Activated CD8-positive, alpha-beta memory T cell treated with anti-CD3 and anti-CD28 coated beads, Interleukin-2, amount 50 U/mL, for 24 hours (primary cell): ENCODE measurements at regions not wholly inside any gene's neighbourhood (a gene's known extent, or its start where the extent isn't known, plus 50 kb on each side); places are given as distances from the start of the nearest gene placed in this dataset.
"Not testable (repeated sequence)": the region's sequence is repeated elsewhere in the genome, so short reads cannot be mapped to it uniquely, and the experiment has no call there.

Experiments used
- DNase-seq: peaks from one replicate; pipeline ENCODE4 v3.0.0-alpha.2; 2020; ENCODE audit errors: extremely low read depth

DNA sequence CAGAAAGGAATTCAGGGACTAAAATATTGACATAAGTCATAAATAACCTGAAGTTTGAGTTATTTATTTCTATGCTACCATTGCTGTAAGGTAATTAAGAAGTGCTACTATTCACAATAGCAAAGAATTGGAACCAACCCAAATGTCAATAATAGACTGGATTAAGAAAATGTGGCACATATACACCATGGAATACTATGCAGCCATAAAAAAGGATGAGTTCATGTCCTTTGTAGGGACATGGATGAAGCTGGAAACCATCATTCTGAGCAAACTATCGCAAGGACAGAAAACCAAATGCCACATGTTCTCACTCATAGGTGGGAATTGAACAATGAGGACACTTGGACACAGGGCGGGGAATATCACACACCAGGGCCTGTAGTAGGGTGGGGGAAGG lies 77.9 kb upstream of the FAM204A start:
- not testable (repeated sequence) for DNase-seq

- no peak for DNase-seq
These were observed 70.8 kb upstream of the FAM204A start for GRCh38 chr10:118412932-118413331.

DNA sequence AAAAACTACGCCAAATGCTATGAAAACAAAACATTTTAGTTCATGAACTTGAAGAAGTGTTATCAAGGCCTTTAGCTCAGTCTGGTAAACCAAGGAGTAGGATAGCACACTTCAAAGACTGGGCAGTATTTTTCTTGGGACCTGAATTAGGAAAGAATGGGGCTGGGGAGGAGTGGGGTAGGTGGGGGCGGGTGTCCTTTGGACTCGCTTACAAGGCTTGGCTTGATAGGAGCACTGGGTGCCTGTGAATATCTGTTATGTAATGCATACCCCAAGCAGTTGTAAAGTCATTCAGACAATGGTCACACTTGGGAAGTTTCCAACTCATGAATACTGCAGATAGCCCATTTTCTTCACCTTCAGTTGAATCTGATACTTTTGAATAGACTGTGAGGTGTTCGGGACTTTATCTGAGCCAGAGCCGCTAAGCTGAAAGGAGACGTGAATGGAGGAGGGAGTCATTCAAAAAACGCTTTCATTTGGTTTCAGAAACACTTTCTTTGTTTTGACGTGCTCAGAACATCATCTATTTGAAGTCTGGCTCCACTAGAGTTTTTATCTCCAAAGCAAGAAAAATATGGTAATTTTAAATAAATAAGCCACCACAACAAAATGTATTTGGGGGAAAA lies 70.1 kb upstream of the FAM204A start:
- DNase-seq: no peak

- no peak for DNase-seq
These were observed 67.2 kb upstream of the FAM204A start for GRCh38 chr10:118409295-118409694.

- DNase-seq: no peak
These were observed 66.1 kb upstream of the FAM204A start for GRCh38 chr10:118408181-118408580.

GRCh38 chr10:118407777-118408176 lies 65.7 kb upstream of the FAM204A start:
- DNase-seq: no peak

DNA sequence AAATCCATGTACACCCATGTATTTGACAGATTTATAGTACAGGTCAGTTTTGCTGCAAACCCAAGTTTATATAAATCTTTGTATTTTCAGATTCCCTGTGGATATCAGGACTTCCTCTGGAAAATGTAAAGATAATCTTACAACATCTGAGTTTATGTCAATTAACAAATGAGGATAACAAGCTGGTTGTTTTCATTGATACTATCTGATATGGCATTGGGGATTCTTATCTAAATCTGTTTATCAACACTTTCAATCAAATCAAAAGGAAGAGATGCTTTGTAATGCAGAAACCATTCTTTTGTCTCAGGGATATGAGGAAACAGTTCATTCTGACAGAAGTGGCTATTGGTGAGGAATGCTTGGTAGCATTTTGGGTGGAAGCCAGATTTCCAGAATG lies 64.9 kb upstream of the FAM204A start:
- no peak for DNase-seq

DNA sequence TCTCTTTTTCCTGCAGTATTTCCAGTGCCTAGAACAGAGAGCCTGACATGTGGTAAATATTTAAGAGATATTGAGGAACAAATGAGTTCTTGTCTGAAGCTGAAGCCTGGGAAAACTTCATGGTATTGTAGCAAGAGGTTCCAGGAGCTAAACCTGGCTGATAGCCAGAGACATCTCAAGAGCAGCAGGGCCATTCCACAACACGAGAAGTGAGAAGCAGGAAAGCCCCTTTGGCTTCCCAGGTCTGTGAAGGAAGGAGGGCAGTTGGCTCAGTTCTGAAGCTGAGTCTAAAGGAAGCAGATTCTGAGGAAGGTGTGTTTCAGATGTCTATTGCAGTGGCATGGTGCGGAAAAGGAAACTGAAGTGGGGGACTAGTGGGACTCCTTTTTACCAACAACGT lies 63.8 kb upstream of the FAM204A start:
- DNase-seq: no peak

DNA sequence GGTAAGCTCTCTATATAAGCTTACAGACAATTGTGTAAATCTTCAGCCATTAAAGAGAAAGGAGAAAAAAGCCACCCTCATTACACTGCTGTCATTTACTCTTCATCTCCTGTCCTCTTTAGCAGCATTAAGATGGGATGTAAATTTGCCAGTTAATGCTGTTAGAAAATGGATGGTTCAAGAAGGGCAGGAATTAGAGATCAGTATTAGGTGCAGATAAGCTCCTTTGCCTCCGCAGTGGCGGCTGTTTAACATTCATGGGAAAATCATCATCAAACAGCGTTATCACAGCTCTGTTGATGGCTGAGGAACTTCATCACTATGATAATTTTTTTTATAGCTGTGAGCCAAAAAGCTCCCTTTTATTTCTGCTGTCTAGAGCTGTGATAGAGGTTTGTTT lies 61.8 kb upstream of the FAM204A start:
- DNase-seq: no peak

DNA sequence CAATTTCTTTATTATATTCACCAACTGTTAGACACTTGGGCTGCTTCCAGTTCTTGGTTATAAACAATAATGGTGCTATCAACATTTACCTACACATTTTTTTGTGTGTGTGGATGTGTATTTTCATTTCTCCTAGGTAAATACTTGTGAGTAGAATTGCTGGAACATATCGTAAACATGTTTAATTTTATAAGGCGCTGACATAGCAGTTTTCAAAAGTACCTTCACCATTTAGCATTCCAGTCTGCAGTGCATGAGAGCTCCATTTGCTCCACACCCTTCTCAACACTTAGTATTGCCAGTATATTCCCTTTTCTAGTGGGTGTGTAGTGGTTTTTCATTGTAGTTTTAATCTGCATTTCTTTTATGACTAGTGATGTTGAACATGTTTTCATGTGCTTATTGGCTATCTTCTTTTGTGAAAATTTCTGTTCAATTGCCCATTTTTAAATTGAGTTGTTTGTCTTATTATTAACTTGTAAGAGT lies 59.6 kb upstream of the FAM204A start:
- no peak for DNase-seq

DNA sequence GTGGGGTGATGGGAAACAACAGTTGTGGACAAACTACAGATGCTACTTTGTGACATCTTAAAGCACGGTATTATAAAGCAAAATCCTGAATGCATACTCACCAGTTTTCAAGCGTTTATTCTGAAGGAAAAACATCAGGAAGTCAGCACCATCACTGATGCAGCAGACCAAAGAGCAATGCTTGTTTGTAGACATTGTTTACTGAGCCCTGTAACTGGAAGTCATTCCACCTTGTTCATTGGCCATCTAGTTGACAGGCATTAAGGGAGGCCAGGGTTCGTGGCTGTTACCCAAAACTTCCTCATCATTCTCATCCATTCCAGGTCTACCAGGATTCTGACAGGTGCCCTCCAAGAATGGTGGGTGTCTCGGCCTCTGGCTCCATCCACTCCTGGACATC lies 55.3 kb upstream of the FAM204A start:
- DNase-seq: no peak

- no peak for DNase-seq
These were observed 53.8 kb upstream of the FAM204A start for GRCh38 chr10:118395947-118396346.

DNA sequence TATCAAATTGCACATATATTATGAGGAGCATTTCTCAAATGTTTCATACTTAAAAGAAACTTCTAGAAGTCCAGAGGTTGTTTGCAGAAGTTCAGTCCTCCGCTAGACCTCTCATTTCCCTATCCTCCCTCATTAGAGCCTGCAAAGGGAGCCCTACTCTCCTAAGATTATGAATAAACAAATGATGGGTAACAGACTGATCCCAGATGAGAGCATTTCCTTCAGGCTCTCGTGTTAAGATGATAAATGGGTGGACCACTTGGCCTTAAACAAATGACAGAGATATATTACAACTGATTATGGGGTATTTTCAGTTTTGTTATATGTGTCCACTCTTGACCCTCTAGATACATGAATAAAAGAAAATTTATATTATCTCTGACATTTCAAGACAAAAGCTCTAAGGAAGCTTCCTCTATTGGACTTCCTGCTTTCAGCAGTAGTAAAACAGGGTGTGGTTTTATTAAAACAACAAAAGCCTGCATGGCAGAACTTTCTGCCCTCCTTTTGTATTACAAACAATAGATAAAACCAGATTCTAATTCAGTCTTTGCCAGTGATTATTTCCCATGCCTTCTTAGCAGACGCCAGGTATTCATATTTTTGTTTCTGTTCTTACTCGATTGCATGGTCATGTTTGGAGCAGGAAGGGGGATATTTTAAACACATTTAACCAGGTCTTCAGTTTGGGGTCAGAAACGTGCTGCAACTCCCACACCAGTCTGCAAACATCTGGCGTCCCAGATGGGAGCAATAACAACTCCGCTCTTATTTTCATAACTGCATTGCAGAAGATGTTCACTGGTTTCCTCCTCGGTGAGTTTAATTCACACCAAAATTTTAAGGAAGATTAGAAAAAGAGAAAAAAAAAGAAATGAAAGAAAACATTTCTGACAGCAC lies 52.4 kb upstream of the FAM204A start:
- DNase-seq: no peak

DNA sequence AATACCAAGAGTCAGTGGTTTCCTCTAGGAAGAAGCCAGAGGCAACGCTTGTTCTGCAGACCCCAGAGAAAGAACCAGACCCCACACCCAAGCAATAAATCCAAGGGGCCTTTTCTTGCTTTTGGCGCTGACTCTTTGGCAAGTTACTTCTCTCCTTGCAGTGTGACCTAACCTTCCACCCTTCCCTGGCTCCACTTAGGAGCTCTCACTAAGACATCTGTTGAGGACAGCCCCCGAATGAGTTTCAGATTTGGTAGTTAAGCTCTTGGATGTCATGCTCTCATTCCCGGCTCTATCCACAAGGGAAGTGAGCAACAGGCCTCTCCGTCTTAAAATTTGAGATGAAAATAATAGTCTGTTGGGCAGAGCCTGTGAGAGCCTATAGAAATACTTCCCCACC lies 50.6 kb upstream of the FAM204A start:
- no peak for DNase-seq
